ENCODE measurements at regions not wholly inside any gene's neighbourhood (a gene's known extent, or its start where the extent isn't known, plus 50 kb on each side); places are given as distances from the start of the nearest gene placed in this dataset.
"Not testable (repeated sequence)": the region's sequence is repeated elsewhere in the genome, so short reads cannot be mapped to it uniquely, and the experiment has no call there.

DNA sequence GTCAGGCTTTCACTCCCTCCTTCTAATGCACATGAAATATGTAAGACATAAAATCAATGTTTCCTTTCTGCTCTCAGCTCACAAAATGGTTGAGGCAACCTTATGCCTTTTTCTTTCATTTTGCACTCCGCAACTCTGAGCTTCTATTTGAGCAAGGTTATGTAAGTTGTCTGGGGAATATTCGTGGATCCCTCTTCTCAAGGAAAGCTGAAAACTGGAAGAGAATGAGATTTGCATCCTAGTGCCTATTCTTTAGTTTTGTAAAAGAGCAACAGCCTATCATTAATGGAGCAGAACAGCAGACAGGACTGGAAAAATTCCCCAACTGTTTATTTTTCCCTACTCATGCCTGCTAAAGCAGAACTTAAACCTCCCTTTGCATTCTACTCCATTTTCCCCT is 141.7 kb downstream of the FAM76B start:
- no peaks in the 10 kb centered on the region for H3K4me1 Mint-ChIP-seq (ENCODE audit: low read depth)
- H3K27ac Mint-ChIP-seq, result no peak overlapping the region
- H3K9me3 Mint-ChIP-seq, result peaks cover 14% of the 10 kb centered on the region
- peaks cover 3% of the 10 kb centered on the region for H3K27me3 Mint-ChIP-seq (ENCODE audit: low read depth)
- H3K4me3 Mint-ChIP-seq, result no peak overlapping the region
- H3K36me3 Mint-ChIP-seq (ENCODE audit: low read depth), result peaks cover 5% of the 10 kb centered on the region

- Mint-ChIP-seq H3K27me3 (ENCODE audit: low read depth) (no peaks in the 10 kb centered on the region), H3K4me1 (ENCODE audit: low read depth) (peaks cover under 1% of the 10 kb centered on the region), H3K27ac (no peak overlapping the region), H3K4me3 (no peak overlapping the region), H3K36me3 (ENCODE audit: low read depth) (peaks cover 5% of the 10 kb centered on the region), H3K9me3 (peaks cover 19% of the 10 kb centered on the region)
These were observed 142.2 kb downstream of the FAM76B start for GRCh38 chr11:95647355-95647754.

DNA sequence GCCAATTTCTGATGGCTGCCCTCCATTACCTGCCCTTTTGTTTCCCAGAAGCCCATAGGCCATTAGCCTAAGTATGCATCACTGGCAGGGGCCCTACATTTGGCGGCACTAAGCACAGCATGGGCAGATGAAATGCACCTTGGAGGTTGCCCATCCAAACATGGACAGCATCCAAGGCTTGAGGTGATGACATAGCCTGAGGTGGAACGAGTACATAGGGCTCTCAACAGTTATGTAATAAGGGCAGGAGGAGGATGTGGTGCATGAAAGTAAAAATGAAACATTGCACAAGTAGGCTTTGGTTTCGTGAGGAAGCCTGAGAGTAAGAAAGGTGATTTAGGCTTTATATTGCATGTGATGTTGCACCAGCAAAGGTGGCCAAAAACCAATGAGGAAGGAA is 148.1 kb downstream of the FAM76B start:
- Mint-ChIP-seq H3K4me1 (ENCODE audit: low read depth) (peaks cover 12% of the 10 kb centered on the region), H3K27me3 (ENCODE audit: low read depth) (peaks cover 6% of the 10 kb centered on the region), H3K36me3 (ENCODE audit: low read depth) (peaks cover 8% of the 10 kb centered on the region), H3K9me3 (peaks cover 18% of the 10 kb centered on the region), H3K27ac (peak overlapping the region; percentile 58), H3K4me3 (no peak overlapping the region)

DNA sequence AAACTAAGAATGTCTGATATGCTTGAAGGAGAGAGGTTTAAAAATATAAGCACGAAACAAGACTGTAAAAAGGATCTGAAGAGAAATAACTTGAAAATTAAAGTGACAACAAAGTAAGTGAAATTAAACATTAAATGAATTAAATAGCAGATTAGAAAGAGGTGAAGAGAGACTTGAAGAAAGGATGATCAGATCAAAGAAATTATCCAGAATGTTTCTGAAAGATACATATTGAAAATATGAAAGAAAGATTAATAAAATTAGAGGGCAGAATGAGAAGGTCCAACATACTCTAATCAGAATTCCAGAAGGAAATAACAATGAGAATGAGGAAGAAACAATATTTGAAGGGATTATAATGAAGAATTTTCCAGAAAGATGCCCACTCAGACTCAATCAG is 151.1 kb downstream of the FAM76B start:
- H3K36me3 Mint-ChIP-seq (ENCODE audit: low read depth), result peaks cover 8% of the 10 kb centered on the region
- H3K27ac Mint-ChIP-seq, result no peak overlapping the region

GRCh38 chr11:95625164-95625900 is 164.2 kb downstream of the FAM76B start:
- no peaks in the 10 kb centered on the region for H3K9me3 Mint-ChIP-seq
- no peaks in the 10 kb centered on the region for H3K27me3 Mint-ChIP-seq (ENCODE audit: low read depth)
- no peak overlapping the region for H3K4me3 Mint-ChIP-seq
- H3K27ac Mint-ChIP-seq, result no peak overlapping the region
- H3K4me1 Mint-ChIP-seq (ENCODE audit: low read depth), result peaks cover 1% of the 10 kb centered on the region
- H3K36me3 Mint-ChIP-seq (ENCODE audit: low read depth), result no peaks in the 10 kb centered on the region

More for the DNA sequence above, 151.1 kb downstream of the FAM76B start:
- Mint-ChIP-seq H3K27me3 (ENCODE audit: low read depth) (peaks cover 6% of the 10 kb centered on the region), H3K4me3 (no peak overlapping the region), H3K4me1 (ENCODE audit: low read depth) (peaks cover 12% of the 10 kb centered on the region), H3K9me3 (peaks cover 9% of the 10 kb centered on the region)

DNA sequence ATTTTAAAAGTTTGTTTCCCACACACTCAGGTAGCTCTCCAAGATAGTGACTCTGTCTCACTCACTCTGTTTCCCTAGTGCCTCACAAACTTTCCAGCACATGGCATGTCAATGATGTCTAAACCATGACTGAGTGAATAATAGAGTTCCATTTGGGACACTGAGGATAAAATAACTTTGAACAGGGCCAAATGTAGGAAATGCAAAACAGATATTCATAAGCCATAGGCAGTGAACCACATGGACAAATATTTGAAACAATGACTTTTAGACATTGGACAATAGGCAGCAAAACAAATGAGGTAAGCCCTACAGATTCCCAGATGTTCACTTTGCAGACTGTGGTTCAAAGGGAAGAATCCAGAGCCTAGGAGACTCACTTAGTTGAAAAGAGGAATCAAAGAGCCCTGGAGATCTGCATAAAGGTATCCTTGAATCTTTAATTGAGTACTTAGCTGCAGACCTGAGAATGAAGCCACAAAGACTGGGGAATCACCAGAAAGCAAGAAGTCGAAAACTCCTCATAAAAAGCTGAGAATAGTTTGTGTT is 173.3 kb downstream of the FAM76B start:
- H3K9me3 Mint-ChIP-seq, result peaks cover 12% of the 10 kb centered on the region
- no peaks in the 10 kb centered on the region for H3K27me3 Mint-ChIP-seq (ENCODE audit: low read depth)
- H3K4me3 Mint-ChIP-seq, result no peak overlapping the region
- peaks cover 2% of the 10 kb centered on the region for H3K4me1 Mint-ChIP-seq (ENCODE audit: low read depth)
- H3K27ac Mint-ChIP-seq, result no peak overlapping the region
- peaks cover 2% of the 10 kb centered on the region for H3K36me3 Mint-ChIP-seq (ENCODE audit: low read depth)

- H3K9me3 Mint-ChIP-seq, result peaks cover 3% of the 10 kb centered on the region
- H3K27me3 Mint-ChIP-seq (ENCODE audit: low read depth), result no peaks in the 10 kb centered on the region
- H3K4me1 Mint-ChIP-seq (ENCODE audit: low read depth), result no peaks in the 10 kb centered on the region
- H3K27ac Mint-ChIP-seq, result no peak overlapping the region
- no peak overlapping the region for H3K4me3 Mint-ChIP-seq
- no peaks in the 10 kb centered on the region for H3K36me3 Mint-ChIP-seq (ENCODE audit: low read depth)
These were observed 177.8 kb downstream of the FAM76B start for GRCh38 chr11:95611827-95612226.

GRCh38 chr11:95610185-95610584 is 179.4 kb downstream of the FAM76B start:
- not testable (repeated sequence) for H3K36me3 Mint-ChIP-seq (ENCODE audit: low read depth); H3K4me1 Mint-ChIP-seq (ENCODE audit: low read depth); H3K27me3 Mint-ChIP-seq (ENCODE audit: low read depth); H3K9me3 Mint-ChIP-seq; H3K4me3 Mint-ChIP-seq; H3K27ac Mint-ChIP-seq

DNA sequence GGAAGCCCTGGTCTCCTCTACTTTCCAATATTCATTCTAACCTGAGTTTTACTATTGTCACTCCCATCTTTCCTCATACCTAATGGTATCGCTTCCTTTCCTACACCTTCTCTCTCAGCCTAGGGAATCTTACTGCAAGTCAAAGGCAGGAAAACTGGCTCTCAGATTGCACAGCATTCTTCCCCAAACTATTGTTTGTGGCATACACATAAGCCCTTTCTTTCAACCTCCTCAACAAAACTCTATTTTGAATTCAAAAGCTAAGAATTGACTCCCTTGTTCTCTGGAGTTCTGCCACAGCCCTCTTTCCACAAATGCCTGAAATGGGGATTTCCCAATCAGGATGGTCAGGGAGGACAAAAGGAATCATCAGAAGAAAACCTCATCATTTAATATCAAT is 181.5 kb downstream of the FAM76B start:
- Mint-ChIP-seq H3K27ac (no peak overlapping the region), H3K9me3 (peaks cover 3% of the 10 kb centered on the region), H3K4me1 (ENCODE audit: low read depth) (peaks cover 5% of the 10 kb centered on the region), H3K27me3 (ENCODE audit: low read depth) (no peaks in the 10 kb centered on the region), H3K4me3 (no peak overlapping the region), H3K36me3 (ENCODE audit: low read depth) (no peaks in the 10 kb centered on the region)

DNA sequence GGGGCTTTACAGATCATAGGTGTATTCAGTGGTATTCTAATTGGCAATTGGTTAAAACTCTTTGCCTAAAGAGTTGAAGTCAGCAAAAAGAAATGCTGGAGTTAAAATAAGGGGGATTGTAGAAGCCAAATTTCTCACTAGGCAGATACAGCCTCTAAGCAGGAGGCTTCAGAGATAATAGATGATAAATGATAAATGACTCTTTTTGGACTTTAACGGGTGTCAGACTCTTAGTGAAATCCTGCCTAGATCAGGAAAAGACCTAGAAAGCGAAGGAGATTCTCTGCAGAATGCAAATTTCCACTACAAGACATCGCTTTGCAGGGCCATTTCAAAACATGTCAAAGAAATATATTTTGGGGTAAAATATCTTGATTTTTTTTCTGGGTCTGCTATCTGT is 182.8 kb downstream of the FAM76B start:
- Mint-ChIP-seq H3K36me3 (ENCODE audit: low read depth) (no peaks in the 10 kb centered on the region), H3K27me3 (ENCODE audit: low read depth) (no peaks in the 10 kb centered on the region), H3K4me3 (no peak overlapping the region), H3K27ac (no peak overlapping the region), H3K4me1 (ENCODE audit: low read depth) (peaks cover 5% of the 10 kb centered on the region), H3K9me3 (peaks cover 3% of the 10 kb centered on the region)

DNA sequence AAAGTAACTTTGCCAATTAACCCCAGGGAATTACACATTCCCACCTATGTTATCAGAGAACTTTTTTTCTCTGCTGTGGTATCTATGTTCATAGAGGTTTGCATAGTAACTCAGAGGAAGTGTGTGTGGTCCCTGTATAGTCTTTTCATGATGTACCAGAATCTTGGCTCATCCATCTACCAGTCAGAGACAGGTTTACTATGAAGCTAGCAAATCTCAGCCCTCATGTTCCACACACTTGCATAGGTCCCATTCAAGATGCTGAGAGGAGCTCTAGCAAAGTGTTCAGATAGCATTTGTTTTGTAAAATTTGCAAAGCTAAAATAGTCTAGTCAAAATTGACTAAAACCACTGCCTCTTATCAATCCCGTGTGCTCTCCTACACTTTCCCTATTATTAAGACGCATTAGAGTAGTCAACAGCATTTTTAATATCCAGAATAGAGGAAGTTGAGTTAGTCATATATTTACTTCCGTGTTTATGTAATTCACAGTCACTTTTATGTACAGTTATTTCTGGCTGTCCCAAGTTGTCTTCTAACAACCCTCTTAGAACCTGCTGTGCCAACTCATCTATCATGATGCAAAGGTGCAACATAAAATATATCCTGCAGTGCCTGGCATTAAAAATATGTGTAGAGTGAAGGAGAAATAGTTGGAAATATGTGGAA is 184.2 kb downstream of the FAM76B start:
- no peak overlapping the region for H3K4me3 Mint-ChIP-seq
- H3K36me3 Mint-ChIP-seq (ENCODE audit: low read depth), result no peaks in the 10 kb centered on the region
- no peak overlapping the region for H3K27ac Mint-ChIP-seq
- H3K9me3 Mint-ChIP-seq, result peaks cover 3% of the 10 kb centered on the region
- no peaks in the 10 kb centered on the region for H3K27me3 Mint-ChIP-seq (ENCODE audit: low read depth)
- H3K4me1 Mint-ChIP-seq (ENCODE audit: low read depth), result peaks cover 7% of the 10 kb centered on the region

DNA sequence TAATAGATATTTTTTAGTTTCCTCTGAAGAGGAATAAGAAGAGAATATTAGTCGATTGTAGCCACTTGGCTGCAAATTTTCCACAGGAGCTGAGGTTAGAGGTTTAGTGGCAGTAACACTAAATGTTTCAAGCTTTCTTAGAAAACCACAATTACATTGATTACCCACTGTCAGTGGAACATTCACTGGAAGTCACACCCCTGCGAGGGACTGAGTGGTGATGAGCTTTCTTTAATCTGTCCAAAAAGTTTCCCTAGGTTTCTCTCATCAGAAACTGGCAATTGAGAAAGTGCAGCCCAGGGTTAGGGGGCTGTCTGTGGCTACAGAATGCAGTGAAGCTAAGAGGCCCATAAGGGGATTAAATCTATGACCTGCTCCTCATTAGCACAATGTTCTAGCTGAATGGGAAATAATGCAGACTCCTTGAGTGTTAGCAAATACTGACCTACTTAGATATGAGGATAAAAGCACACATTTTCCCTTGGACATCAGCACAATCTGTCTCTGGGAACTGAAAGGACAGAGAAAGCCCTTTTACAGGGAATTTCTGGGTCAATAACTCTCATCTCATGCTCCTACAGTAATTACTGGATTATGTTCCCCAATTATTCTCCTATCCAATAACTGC is 189.5 kb downstream of the FAM76B start:
- peaks cover 7% of the 10 kb centered on the region for H3K4me1 Mint-ChIP-seq (ENCODE audit: low read depth)
- no peak overlapping the region for H3K4me3 Mint-ChIP-seq
- H3K27me3 Mint-ChIP-seq (ENCODE audit: low read depth), result no peaks in the 10 kb centered on the region
- no peak overlapping the region for H3K27ac Mint-ChIP-seq
- peaks cover 4% of the 10 kb centered on the region for H3K36me3 Mint-ChIP-seq (ENCODE audit: low read depth)
- H3K9me3 Mint-ChIP-seq, result peaks cover 18% of the 10 kb centered on the region

DNA sequence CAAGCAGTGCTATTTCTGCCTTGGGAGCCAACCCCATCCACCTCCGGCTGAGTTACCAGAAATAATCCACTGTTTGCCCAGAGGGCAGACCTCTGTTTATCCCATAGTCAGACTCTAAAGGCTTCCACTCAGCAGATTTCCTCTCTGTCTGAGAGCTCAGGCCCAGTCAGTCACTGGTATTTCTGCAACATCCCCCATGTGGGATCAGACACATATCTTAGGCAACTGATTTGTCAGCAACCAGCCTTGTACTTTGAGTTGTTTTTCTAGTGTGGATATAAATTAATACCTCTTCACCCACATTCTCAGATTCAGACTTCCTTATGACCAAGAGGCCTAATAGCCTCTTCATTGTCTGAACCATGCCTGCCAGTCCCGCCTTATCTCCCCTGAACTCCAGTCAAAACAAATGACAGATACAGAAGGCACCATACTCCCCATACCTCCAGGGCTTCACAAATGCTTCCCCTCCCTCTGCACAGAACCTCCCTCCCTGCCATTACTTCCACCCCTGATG is 193.6 kb downstream of the FAM76B start:
- no peak overlapping the region for H3K27ac Mint-ChIP-seq
- H3K4me3 Mint-ChIP-seq, result no peak overlapping the region
- no peaks in the 10 kb centered on the region for H3K27me3 Mint-ChIP-seq (ENCODE audit: low read depth)
- peaks cover 7% of the 10 kb centered on the region for H3K4me1 Mint-ChIP-seq (ENCODE audit: low read depth)
- peaks cover 4% of the 10 kb centered on the region for H3K36me3 Mint-ChIP-seq (ENCODE audit: low read depth)
- peaks cover 18% of the 10 kb centered on the region for H3K9me3 Mint-ChIP-seq

- peaks cover 5% of the 10 kb centered on the region for H3K4me1 Mint-ChIP-seq (ENCODE audit: low read depth)
- H3K4me3 Mint-ChIP-seq, result no peak overlapping the region
- peaks cover 18% of the 10 kb centered on the region for H3K9me3 Mint-ChIP-seq
- H3K36me3 Mint-ChIP-seq (ENCODE audit: low read depth), result peaks cover 4% of the 10 kb centered on the region
- H3K27me3 Mint-ChIP-seq (ENCODE audit: low read depth), result no peaks in the 10 kb centered on the region
- H3K27ac Mint-ChIP-seq, result no peak overlapping the region
These were observed 194.0 kb downstream of the FAM76B start for GRCh38 chr11:95595541-95595940.

All from T-helper 1 cell treated with Interleukin-12 subunit alpha and Interleukin-12 subunit beta and Interleukin-4 antibody, amounts not matched to agents 30 μg/mL and 1 μg/mL, for 36 hours (primary cell).